Stimulated activated CD8-positive, alpha-beta memory T cell treated with anti-CD3 and anti-CD28 coated beads, Interleukin-12 subunit alpha, Interleukin-12 subunit beta, amount 100 ng/mL, for 1 hour (primary cell): ENCODE measurements at regions not wholly inside any gene's neighbourhood (a gene's known extent, or its start where the extent isn't known, plus 50 kb on each side); places are given as distances from the start of the nearest gene placed in this dataset.

Source experiments
- DNase-seq: peaks from one replicate; pipeline ENCODE4 v3.0.0-alpha.2; 2020; ENCODE audit warnings: low read depth

GRCh38 chr9:18075253-18075952 lies 398.6 kb upstream of the ADAMTSL1 start:
- no peak for DNase-seq

- no peak for DNase-seq
These were observed 395.8 kb upstream of the ADAMTSL1 start for GRCh38 chr9:18077941-18078678.

GRCh38 chr9:18092138-18092537 lies 381.8 kb upstream of the ADAMTSL1 start:
- DNase-seq = no peak

GRCh38 chr9:18106006-18106560 lies 367.9 kb upstream of the ADAMTSL1 start:
- no peak for DNase-seq

- no peak for DNase-seq
These were observed 364.3 kb upstream of the ADAMTSL1 start for GRCh38 chr9:18109675-18110074.

- DNase-seq = no peak
These were observed 362.8 kb upstream of the ADAMTSL1 start for GRCh38 chr9:18111146-18111545.

- no peak for DNase-seq
These were observed 359.1 kb upstream of the ADAMTSL1 start for GRCh38 chr9:18114559-18115475.

GRCh38 chr9:18118268-18118667 lies 355.7 kb upstream of the ADAMTSL1 start:
- no peak for DNase-seq

GRCh38 chr9:18122171-18122570 lies 351.8 kb upstream of the ADAMTSL1 start:
- no peak for DNase-seq

- no peak for DNase-seq
These were observed 349.2 kb upstream of the ADAMTSL1 start for GRCh38 chr9:18124760-18125159.

GRCh38 chr9:18126831-18127498 lies 347.0 kb upstream of the ADAMTSL1 start:
- DNase-seq = no peak

GRCh38 chr9:18127499-18127875 lies 346.5 kb upstream of the ADAMTSL1 start:
- no peak for DNase-seq

GRCh38 chr9:18129809-18130334 lies 344.1 kb upstream of the ADAMTSL1 start:
- no peak for DNase-seq

- no peak for DNase-seq
These were observed 337.5 kb upstream of the ADAMTSL1 start for GRCh38 chr9:18136354-18136994.

- no peak for DNase-seq
These were observed 336.1 kb upstream of the ADAMTSL1 start for GRCh38 chr9:18137815-18138214.

- DNase-seq = no peak
These were observed 335.3 kb upstream of the ADAMTSL1 start for GRCh38 chr9:18138656-18139055.

- no peak for DNase-seq
These were observed 332.3 kb upstream of the ADAMTSL1 start for GRCh38 chr9:18141681-18142080.

- DNase-seq = no peak
These were observed 330.7 kb upstream of the ADAMTSL1 start for GRCh38 chr9:18143073-18143745.

- no peak for DNase-seq
These were observed 327.6 kb upstream of the ADAMTSL1 start for GRCh38 chr9:18146329-18146728.

- DNase-seq = no peak
These were observed 324.4 kb upstream of the ADAMTSL1 start for GRCh38 chr9:18149471-18150011.
